Esophagus squamous epithelium (tissue), 5 donors: ENCODE measurements at regions not wholly inside any gene's neighbourhood (a gene's known extent, or its start where the extent isn't known, plus 50 kb on each side); places are given as distances from the start of the nearest gene placed in this dataset.

ENCODE experiments used
- DNase-seq: peaks from one replicate; lab custom pipeline; 2025; lab: John Stamatoyannopoulos, UW
- H3K27ac ChIP-seq, 4 donors: fragments of 200-600 bp; sonication (generic); one replicate each; pipeline ENCODE4 v1.5.1; 2016 to 2019; ENCODE audit warnings: mild to moderate bottlenecking in 1 of 4
- H3K27me3 ChIP-seq, 4 donors: fragments of 200-600 bp; sonication (generic); 1 replicate in 3 of 4; 2 replicates in 1 of 4; pipeline versions ENCODE4 v1.5.1 to v1.6.0; 2017 to 2021; ENCODE audit warnings: antibody characterized with exemption in 1 of 4
- H3K36me3 ChIP-seq, 3 donors: fragments of 200-600 bp; sonication (generic); one replicate each; pipeline ENCODE4 v1.5.1; 2016 to 2019
- H3K4me1 ChIP-seq, 3 donors: fragments of 200-600 bp; sonication (generic); one replicate each; pipeline ENCODE4 v1.5.1; 2017 to 2019
- H3K4me3 ChIP-seq, 4 donors: fragments of 200-600 bp; sonication (generic); 1 replicate in 3 of 4; 2 replicates in 1 of 4; pipeline ENCODE4 v1.5.1; 2016 to 2019; ENCODE audit warnings: mild to moderate bottlenecking in 2 of 4, moderate library complexity in 1 of 4
- H3K9me3 ChIP-seq, 3 donors: fragments of 200-600 bp; sonication (generic); one replicate each; pipeline ENCODE4 v1.5.1; 2016 to 2019
- POLR2A ChIP-seq, 4 donors: fragments of 450-650 bp; IDR thresholded peaks; one replicate each; pipeline ENCODE4 v1.6.1; 2017; ENCODE audit warnings: antibody characterized with exemption in 4 of 4, mild to moderate bottlenecking in 4 of 4, moderate library complexity in 3 of 4
- whole genome bisulfite sequencing, 2 donors: methylation state at CpG; one replicate each; pipeline ENCODE4 v1.1.5; 2018; 5-methylcytosine and 5-hydroxymethylcytosine counted together
- intact Hi-C: fragments of 100-400 bp; cut with DNase I; formaldehyde crosslinking; loops from one replicate; pipeline ENCODE4 v1.15.0; 2022
- TF ChIP-seq, protein P1 (sequence below), 6 experiments: fragments of 450-650 bp in 4 of 6; fragments of 200-600 bp in 2 of 6; sonication (generic) in 2 of 6; IDR thresholded peaks; one replicate each; pipeline ENCODE4 v1.5.1; 2016 to 2019; ENCODE audit warnings: antibody characterized with exemption in 6 of 6, mild to moderate bottlenecking in 4 of 6, moderate library complexity in 4 of 6
- donor health status: DM: yes; HTN: yes; CAD: no.

DNA sequence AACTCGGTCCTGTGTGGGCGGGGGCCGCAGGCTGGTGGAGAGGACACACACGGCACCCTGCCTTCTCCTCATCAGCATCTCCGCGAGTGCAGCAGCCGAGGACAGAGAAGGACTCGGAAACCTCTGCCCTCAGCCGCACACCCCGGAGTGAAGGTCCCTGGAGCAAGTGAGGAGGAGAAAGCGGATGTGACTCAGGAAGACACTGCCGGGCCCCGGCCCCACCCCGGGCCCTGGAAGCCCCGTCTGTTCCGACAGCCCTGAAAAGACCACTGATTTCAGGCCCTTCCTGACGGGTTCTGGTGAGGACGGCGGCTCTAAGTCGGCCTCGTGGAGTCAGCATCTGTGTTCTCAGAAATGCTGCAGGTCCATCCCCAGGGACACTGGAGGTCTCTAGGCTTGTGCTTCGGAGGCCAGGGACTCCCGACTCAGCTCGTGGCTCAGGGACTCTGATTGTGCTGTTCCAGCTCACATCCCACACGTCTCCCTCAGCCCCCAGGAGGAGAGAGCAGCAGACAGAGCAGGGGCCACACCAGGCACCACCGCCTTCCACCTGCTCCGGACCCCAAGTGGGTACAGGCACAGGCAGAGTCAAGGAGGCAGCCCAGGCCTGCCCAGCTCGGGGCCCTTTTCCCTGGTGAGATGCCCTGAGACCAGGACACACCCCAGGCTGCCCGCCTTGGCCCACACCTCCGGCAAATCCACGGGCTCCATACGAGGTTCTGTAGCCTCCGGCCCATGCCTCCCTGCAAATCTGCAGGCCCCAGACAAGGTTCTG is 134.5 kb upstream of the NKX1-1 start:
- no peak overlapping the region for H3K4me3 ChIP-seq
- peaks cover 0 to 8% (median 0%) of the 10 kb centered on the region in 3 donors for H3K4me1 ChIP-seq
- no peak overlapping the region for H3K27ac ChIP-seq
- WGBS, 2 donors = 65 to 77% methylated on average over 11 to 15 of the region's 33 CpGs
- no peaks in the 10 kb centered on the region for H3K9me3 ChIP-seq
- H3K36me3 ChIP-seq = no peaks in the 10 kb centered on the region
- no peak for DNase-seq
- intact Hi-C loops = no loop called here
- no peak for TF ChIP-seq POLR2A (IDR thresholded peaks at IDR 0.05)
- TF ChIP-seq, protein P1, sequence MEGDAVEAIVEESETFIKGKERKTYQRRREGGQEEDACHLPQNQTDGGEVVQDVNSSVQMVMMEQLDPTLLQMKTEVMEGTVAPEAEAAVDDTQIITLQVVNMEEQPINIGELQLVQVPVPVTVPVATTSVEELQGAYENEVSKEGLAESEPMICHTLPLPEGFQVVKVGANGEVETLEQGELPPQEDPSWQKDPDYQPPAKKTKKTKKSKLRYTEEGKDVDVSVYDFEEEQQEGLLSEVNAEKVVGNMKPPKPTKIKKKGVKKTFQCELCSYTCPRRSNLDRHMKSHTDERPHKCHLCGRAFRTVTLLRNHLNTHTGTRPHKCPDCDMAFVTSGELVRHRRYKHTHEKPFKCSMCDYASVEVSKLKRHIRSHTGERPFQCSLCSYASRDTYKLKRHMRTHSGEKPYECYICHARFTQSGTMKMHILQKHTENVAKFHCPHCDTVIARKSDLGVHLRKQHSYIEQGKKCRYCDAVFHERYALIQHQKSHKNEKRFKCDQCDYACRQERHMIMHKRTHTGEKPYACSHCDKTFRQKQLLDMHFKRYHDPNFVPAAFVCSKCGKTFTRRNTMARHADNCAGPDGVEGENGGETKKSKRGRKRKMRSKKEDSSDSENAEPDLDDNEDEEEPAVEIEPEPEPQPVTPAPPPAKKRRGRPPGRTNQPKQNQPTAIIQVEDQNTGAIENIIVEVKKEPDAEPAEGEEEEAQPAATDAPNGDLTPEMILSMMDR (IDR thresholded peaks at IDR 0.05) = no peak
- H3K27me3 ChIP-seq = peaks cover 0 to 47% (median 0%) of the 10 kb centered on the region in 4 donors

DNA sequence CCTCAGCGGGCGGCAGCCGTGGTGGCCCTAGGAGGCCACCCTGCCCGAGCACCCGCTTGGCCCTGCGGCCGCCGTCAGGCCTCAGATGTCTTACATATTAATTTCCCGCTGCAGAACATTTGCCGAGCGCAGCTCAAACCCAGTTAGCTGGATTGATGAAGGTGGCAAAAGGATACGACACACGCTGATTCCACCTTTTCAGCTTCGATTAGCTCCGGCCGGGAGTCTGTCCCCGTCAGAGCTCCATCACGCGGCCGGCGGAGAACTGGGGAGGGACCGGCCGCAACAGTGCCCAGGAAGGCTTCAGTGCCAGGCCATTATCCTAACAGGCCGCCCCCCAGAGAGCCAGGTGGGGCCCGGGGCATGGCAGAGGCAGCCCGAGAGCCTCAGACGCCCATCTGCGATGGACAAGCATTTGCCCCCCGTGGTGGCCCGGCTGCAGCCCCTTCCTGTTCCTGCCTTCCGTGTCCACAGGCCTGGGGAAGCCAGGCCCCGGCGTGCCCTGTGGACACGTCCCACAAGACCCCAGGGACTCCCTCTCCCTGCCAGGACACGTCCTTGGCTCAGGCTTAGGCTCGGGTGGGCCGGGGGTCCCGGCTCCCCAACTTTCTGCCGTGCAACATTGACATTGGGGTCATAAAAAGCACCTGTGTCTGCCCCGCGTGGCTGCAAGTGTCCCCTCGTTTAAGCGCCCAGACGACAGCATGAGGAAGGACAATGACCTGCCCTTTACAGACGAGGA is 133.8 kb upstream of the NKX1-1 start:
- DNase-seq = no peak
- no peak overlapping the region for H3K4me3 ChIP-seq
- TF ChIP-seq, protein P1 (IDR thresholded peaks at IDR 0.05) = no peak
- no peak for TF ChIP-seq POLR2A (IDR thresholded peaks at IDR 0.05)
- H3K36me3 ChIP-seq = no peaks in the 10 kb centered on the region
- H3K9me3 ChIP-seq = no peaks in the 10 kb centered on the region
- peaks cover 0 to 49% (median 0%) of the 10 kb centered on the region in 4 donors for H3K27me3 ChIP-seq
- intact Hi-C loops = no loop called here
- WGBS, 2 donors = 87 to 97% methylated on average over 6 to 34 of the region's 45 CpGs
- peaks cover 0 to 8% (median 0%) of the 10 kb centered on the region in 3 donors for H3K4me1 ChIP-seq
- no peak overlapping the region for H3K27ac ChIP-seq

DNA sequence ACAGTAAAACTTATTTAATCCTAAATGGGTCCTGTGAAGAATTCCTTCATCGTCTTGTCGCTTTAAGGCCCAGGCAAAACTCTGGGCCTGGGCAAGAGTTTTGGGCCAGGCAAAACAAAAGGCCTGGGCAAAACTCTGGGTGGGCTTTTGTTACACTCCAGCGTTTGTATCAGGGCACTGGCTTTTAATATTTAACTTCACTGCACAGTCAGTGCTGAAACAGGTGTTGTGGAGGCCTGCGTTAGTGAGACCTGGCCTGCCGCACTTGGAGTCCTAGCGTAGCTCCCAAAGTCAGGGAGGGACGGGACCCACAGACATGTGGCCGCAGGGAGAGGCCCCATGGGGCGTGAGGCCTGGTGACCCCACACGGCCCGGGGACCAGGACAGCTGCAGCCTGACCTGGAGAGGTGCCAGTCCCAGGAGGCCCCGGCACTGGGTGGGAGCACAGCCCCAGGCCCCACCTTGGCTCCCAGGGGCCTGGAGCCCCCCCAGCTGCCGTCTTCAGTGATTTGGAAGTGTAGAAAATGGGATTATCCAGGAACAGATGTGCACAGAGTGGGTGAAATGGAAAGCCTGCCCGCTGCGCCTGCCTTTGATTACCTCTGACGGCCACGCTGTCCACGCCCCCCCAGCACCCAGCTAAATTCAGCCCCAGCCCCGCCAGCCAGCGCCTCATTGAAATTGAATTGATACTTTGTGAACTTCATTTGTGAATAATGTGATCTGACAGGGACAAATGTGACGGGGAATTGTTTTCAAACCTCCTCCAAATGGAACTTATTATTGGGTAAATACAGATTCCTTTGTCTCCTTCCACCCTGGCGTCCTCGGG is 132.9 kb upstream of the NKX1-1 start:
- Histone ChIP-seq H3K27me3 (peaks cover 0 to 58% (median 0%) of the 10 kb centered on the region in 4 donors), H3K36me3 (no peaks in the 10 kb centered on the region), H3K4me1 (peaks cover 0 to 8% (median 0%) of the 10 kb centered on the region in 3 donors), H3K4me3 (no peak overlapping the region), H3K9me3 (no peaks in the 10 kb centered on the region), H3K27ac (no peak overlapping the region)
- intact Hi-C loops = no loop called here
- DNase-seq = no peak
- WGBS, 2 donors = 73 to 75% methylated on average over 14 to 21 of the region's 23 CpGs
- TF ChIP-seq, protein P1 (IDR thresholded peaks at IDR 0.05) = no peak
- no peak for TF ChIP-seq POLR2A (IDR thresholded peaks at IDR 0.05)

DNA sequence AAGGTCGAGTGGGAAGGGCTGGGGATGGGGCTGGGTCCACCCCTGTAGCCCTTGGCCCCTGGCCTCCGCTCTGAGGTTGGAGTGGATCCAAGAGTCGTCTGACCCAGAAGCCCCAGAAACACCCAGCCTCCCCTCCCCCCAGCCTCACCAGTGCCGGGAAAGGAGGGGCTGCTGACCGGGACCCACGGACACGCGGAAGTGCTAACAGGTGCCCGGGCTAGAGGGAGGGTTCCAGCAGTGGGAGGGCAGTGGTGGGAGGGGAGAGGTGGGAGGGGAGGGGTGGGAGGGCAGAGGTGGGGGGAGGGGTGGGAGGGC is 131.8 kb upstream of the NKX1-1 start:
- no peaks in the 10 kb centered on the region for H3K9me3 ChIP-seq
- peaks cover 0 to 8% (median 0%) of the 10 kb centered on the region in 3 donors for H3K4me1 ChIP-seq
- peaks cover 0 to 69% (median 0%) of the 10 kb centered on the region in 4 donors for H3K27me3 ChIP-seq
- H3K27ac ChIP-seq = no peak overlapping the region
- TF ChIP-seq POLR2A (IDR thresholded peaks at IDR 0.05) = no peak
- TF ChIP-seq, protein P1 (IDR thresholded peaks at IDR 0.05) = no peak
- no peak for DNase-seq
- H3K36me3 ChIP-seq = no peaks in the 10 kb centered on the region
- WGBS, 2 donors = no CpG with 5 or more reads among the region's 9 CpGs
- intact Hi-C loops = no loop called here
- H3K4me3 ChIP-seq = no peak overlapping the region
